CD4-positive, alpha-beta T cell (primary cell): ENCODE measurements at regions not wholly inside any gene's neighbourhood (a gene's known extent, or its start where the extent isn't known, plus 50 kb on each side); places are given as distances from the start of the nearest gene placed in this dataset.

Experiments used
- ATAC-seq: fragments of 200-7000 bp; cut with Tn5 transposase; one replicate; pipeline ENCODE4 v1.10.0; 2022; ENCODE audit warnings: mild to moderate bottlenecking; ENCODE audit not compliant: poor library complexity
- CTCF ChIA-PET: fragments of 350-600 bp; sonication (Branson Sonifier 250); formaldehyde crosslinking; loops from one replicate; lab custom pipeline; 2021; ENCODE audit warnings: antibody characterized with exemption, inconsistent platforms; lab: Charles Lee
- POLR2A ChIA-PET: fragments of 350-600 bp; sonication (Branson Sonifier 250); formaldehyde crosslinking; loops from one replicate; lab custom pipeline; 2021; ENCODE audit warnings: antibody characterized with exemption, inconsistent platforms; lab: Charles Lee
- DNase-seq, 14 experiments: peaks; one replicate each; pipeline ENCODE4 v3.0.0-alpha.2; 2013 to 2020; ENCODE audit warnings: mixed read lengths in 2 of 14
- H3K27ac ChIP-seq, 2 donors: one replicate each; pipeline versions ENCODE4 v1.5.1 to v1.7.0; 2013; ENCODE audit warnings: low read length in 2 of 2, low read depth in 1 of 2, mild to moderate bottlenecking in 1 of 2
- H3K27me3 ChIP-seq, 2 experiments: 1 replicate in 1 of 2; 2 replicates in 1 of 2; pipeline versions ENCODE4 v1.6.1 to v1.7.0; 2013; ENCODE audit warnings: low read length in 2 of 2, control low read depth in 1 of 2, mild to moderate bottlenecking in 1 of 2, moderate library complexity in 1 of 2; ENCODE audit not compliant: insufficient read depth in 2 of 2, control insufficient read depth in 1 of 2
- H3K36me3 ChIP-seq: one replicate; pipeline ENCODE4 v1.6.1; 2013; ENCODE audit warnings: low read length, control low read depth; ENCODE audit not compliant: insufficient read depth
- H3K4me1 ChIP-seq: one replicate; pipeline ENCODE4 v1.6.1; 2013; ENCODE audit warnings: low read length, control low read depth; ENCODE audit not compliant: insufficient read depth
- H3K4me3 ChIP-seq: one replicate; pipeline ENCODE4 v1.5.1; 2013; ENCODE audit warnings: mild to moderate bottlenecking, low read length, moderate library complexity
- H3K9me3 ChIP-seq, 2 experiments: 1 replicate in 1 of 2; 2 replicates in 1 of 2; pipeline versions ENCODE4 v1.6.1 to v1.7.0; 2013; ENCODE audit warnings: low read length in 2 of 2, mild to moderate bottlenecking in 2 of 2, control low read depth in 1 of 2, moderate library complexity in 1 of 2; ENCODE audit not compliant: control insufficient read depth in 1 of 2, insufficient read depth in 1 of 2
- H3K27ac Mint-ChIP-seq: one replicate; pipeline ENCODE4 v1.8.0; 2020; ENCODE audit warnings: mixed read lengths
- H3K27me3 Mint-ChIP-seq: one replicate; pipeline ENCODE4 v1.8.0; 2021; ENCODE audit warnings: mixed read lengths
- H3K36me3 Mint-ChIP-seq: one replicate; pipeline ENCODE4 v1.8.0; 2021; ENCODE audit warnings: low read depth, mixed read lengths
- H3K4me1 Mint-ChIP-seq: one replicate; pipeline ENCODE4 v1.8.0; 2021; ENCODE audit warnings: low read depth, mixed read lengths
- H3K4me3 Mint-ChIP-seq: one replicate; pipeline ENCODE4 v1.8.0; 2020; ENCODE audit warnings: mild to moderate bottlenecking, mixed read lengths
- H3K9me3 Mint-ChIP-seq: one replicate; pipeline ENCODE4 v1.8.0; 2020; ENCODE audit warnings: mixed read lengths
- intact Hi-C, 2 experiments: fragments of 100-400 bp; cut with DNase I in 1 of 2; cut with micrococcal nuclease in 1 of 2; formaldehyde crosslinking; loops; one replicate each; pipeline versions ENCODE4 v1.15.1 to v1.9.0; 2023 to 2025; cut with DNase I, micrococcal nuclease
- TF ChIP-seq, protein P1 (sequence below): fragments of 200-600 bp; IDR thresholded peaks from one replicate; pipeline ENCODE4 v1.8.0; 2022; ENCODE audit warnings: antibody characterized with exemption, mild to moderate bottlenecking

DNA sequence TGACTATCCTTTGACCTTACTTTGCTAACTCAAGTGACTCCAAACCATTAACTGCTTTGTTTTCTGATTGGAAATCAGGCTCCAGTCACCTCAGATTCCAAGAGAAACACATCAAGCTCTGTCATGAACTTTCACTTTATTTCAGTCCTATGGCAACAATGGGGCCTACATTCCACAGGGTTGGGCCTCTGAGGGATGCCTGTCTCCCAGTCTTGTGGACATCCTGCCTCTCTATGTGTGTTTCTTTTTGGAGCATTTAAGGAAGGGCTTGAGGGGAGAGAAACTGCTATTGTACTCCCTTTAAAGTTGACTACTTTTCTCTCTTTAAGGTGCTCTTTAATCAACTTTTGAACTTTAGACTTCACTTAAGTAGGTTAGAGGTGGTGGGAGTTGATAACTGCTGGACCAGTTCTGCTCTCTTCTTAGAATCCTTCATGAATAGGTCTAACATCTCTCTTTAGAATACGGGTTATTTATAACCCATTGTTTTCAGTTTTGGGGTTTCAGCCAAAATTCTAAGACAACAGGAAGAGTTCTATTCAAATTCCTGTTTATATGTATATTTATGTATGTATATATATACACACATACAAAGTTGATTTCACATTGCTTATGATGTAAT is 274.3 kb upstream of the NR3C2 start:
- Mint-ChIP-seq H3K4me3 (no peak overlapping the region), H3K27ac (no peak overlapping the region), H3K27me3 (no peaks in the 10 kb centered on the region), H3K4me1 (no peaks in the 10 kb centered on the region), H3K9me3 (peaks cover 11% of the 10 kb centered on the region), H3K36me3 (no peaks in the 10 kb centered on the region)
- no peaks in the 10 kb centered on the region for H3K36me3 ChIP-seq
- H3K27ac ChIP-seq = no peak overlapping the region
- no peaks in the 10 kb centered on the region for H3K27me3 ChIP-seq
- H3K4me1 ChIP-seq = no peaks in the 10 kb centered on the region
- intact Hi-C loops = no loop called here
- H3K4me3 ChIP-seq = no peak overlapping the region
- DNase-seq (no peak), ATAC-seq (no peak)
- TF ChIP-seq, protein P1, sequence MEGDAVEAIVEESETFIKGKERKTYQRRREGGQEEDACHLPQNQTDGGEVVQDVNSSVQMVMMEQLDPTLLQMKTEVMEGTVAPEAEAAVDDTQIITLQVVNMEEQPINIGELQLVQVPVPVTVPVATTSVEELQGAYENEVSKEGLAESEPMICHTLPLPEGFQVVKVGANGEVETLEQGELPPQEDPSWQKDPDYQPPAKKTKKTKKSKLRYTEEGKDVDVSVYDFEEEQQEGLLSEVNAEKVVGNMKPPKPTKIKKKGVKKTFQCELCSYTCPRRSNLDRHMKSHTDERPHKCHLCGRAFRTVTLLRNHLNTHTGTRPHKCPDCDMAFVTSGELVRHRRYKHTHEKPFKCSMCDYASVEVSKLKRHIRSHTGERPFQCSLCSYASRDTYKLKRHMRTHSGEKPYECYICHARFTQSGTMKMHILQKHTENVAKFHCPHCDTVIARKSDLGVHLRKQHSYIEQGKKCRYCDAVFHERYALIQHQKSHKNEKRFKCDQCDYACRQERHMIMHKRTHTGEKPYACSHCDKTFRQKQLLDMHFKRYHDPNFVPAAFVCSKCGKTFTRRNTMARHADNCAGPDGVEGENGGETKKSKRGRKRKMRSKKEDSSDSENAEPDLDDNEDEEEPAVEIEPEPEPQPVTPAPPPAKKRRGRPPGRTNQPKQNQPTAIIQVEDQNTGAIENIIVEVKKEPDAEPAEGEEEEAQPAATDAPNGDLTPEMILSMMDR = no peak
- ChIA-PET POLR2A (no interaction called here), CTCF (no interaction called here)
- no peaks in the 10 kb centered on the region for H3K9me3 ChIP-seq

DNA sequence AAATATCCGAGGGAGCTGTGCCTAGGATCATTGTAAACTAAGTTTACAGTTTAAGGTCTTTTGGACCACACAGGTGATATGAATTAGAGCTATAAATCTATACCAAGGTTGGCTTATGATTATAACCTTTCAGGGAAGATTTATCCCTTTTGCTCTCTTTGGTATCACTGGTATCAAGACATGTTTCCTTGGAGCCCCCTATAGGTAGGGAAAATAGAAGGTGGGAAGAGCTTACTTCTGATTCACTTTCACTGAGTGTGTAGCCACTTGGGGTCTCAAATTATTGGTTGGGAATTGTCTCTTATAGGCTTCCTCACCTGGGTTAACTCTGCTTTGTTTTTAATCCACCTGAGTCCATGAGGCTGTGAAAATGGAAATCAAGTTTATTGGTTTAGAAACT is 262.1 kb upstream of the NR3C2 start:
- ATAC-seq (no peak), DNase-seq (no peak)
- TF ChIP-seq, protein P1 = no peak
- CTCF ChIA-PET = no interaction called here
- POLR2A ChIA-PET = no interaction called here
- H3K4me1 ChIP-seq = no peaks in the 10 kb centered on the region
- H3K36me3 ChIP-seq = no peaks in the 10 kb centered on the region
- Mint-ChIP-seq H3K4me1 (no peaks in the 10 kb centered on the region), H3K4me3 (no peak overlapping the region), H3K27ac (no peak overlapping the region), H3K9me3 (peaks cover 7% of the 10 kb centered on the region), H3K27me3 (peaks cover 5% of the 10 kb centered on the region), H3K36me3 (no peaks in the 10 kb centered on the region)
- H3K27me3 ChIP-seq = no peaks in the 10 kb centered on the region
- intact Hi-C loops = no loop called here
- H3K4me3 ChIP-seq = no peak overlapping the region
- H3K27ac ChIP-seq = no peak overlapping the region
- H3K9me3 ChIP-seq = no peaks in the 10 kb centered on the region

DNA sequence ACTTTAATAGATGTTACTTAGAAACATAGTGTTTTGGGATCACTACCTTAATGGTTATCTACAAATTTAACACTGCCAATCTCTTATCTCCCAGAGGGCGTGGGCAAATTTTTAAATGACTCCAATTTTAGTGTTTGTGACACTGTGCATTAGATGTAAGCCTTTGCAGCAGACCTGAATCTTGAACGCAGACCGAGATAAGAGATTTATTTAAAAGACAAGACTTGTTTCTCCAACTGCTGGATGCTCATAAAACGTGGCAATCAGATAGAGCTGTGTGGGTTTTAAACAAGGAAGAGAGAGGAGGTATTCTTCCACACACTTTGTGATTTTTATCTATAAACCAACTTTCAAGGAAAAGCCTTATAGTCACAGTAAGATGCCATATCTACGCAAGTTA is 252.5 kb upstream of the NR3C2 start:
- DNase-seq (no peak), ATAC-seq (no peak)
- CTCF ChIA-PET = no interaction called here
- no peak overlapping the region for H3K27ac Mint-ChIP-seq
- Histone ChIP-seq H3K36me3 (no peaks in the 10 kb centered on the region), H3K9me3 (no peaks in the 10 kb centered on the region), H3K27ac (no peak overlapping the region), H3K27me3 (no peaks in the 10 kb centered on the region), H3K4me3 (no peak overlapping the region), H3K4me1 (no peaks in the 10 kb centered on the region)
- H3K9me3 Mint-ChIP-seq = no peaks in the 10 kb centered on the region
- POLR2A ChIA-PET = no interaction called here
- TF ChIP-seq, protein P1 = no peak
- no peaks in the 10 kb centered on the region for H3K4me1 Mint-ChIP-seq
- no peaks in the 10 kb centered on the region for H3K36me3 Mint-ChIP-seq
- intact Hi-C loops = no loop called here
- no peak overlapping the region for H3K4me3 Mint-ChIP-seq
- H3K27me3 Mint-ChIP-seq = no peaks in the 10 kb centered on the region
